Head of caudate nucleus (tissue), 42 donors: ENCODE measurements at regions not wholly inside any gene's neighbourhood (a gene's known extent, or its start where the extent isn't known, plus 50 kb on each side); places are given as distances from the start of the nearest gene placed in this dataset.

Experiments used
- DNase-seq, 42 donors: peaks; one replicate each; pipeline versions ENCODE4 v3.0.0 to v3.0.0-alpha.2; 2020 to 2021; ENCODE audit warnings: mixed read lengths in 7 of 42
- intact Hi-C: fragments of 100-400 bp; cut with DNase I; formaldehyde crosslinking; loops from one replicate; pipeline ENCODE4 v1.15.0; 2022

DNA sequence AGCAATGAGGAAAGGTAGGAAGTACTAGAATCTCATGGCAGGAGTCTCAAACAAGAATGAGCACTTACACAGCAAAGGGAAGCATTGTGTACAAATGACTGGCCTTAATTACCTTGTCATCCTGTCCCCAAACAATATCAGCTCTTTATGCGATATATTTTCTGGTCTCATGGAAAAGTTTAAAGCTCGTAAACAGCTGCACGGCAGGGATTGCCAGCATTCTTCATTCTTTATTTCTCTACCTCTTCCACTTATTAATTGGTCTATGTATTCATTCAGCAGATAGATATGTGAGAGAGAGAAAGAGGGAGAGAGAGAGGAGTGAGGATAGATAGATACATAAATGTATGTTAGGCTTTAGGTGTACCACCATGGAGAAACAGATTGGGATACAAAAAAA lies 155.8 kb upstream of the FAT4 start:
- DNase-seq, result no peak
- intact Hi-C loops, result no loop called here

DNA sequence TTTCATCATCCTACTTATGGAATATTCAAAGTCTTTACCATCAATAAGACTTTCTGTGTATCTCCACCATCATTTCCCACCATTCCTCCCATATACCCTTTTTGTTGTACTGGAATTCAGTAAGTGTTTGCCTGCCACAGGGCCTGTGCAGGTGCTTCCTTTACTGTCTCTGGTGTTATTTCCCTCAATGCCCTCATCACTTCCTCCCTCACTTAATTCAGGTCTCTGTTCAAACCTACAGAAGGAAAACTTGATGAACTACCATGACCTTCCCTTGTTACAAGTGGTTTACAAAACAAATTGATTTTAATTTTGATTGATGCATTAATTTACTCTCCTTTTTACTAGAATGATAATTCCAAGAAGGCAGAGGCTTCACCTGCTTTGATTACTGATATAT lies 159.5 kb upstream of the FAT4 start:
- DNase-seq, result no peak
- intact Hi-C loops, result no loop called here

DNA sequence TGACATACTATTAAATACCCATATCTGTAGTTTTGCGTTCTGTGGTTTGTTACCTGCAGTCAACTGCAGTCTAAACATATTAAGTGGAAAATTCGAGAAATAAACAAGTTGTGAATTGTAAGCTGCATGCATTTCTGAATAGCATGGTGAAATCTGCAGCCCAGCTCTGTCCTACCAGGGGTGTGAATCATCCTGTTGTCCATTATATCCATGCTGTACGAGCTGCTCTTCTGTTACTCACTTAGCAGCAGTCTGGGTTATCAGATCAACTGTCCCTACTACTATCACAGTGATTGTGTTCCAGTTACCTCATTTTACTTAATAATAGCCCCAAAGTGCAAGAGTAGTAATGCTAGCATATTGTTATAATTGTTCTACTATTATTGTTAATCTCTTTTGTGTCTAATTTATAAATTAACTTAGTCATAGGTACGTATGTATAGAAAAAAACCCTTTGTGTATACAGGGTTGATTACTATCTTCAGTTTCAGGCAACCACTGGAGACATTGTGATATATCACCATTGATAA lies 173.7 kb upstream of the FAT4 start:
- intact Hi-C loops, result no loop called here

DNA sequence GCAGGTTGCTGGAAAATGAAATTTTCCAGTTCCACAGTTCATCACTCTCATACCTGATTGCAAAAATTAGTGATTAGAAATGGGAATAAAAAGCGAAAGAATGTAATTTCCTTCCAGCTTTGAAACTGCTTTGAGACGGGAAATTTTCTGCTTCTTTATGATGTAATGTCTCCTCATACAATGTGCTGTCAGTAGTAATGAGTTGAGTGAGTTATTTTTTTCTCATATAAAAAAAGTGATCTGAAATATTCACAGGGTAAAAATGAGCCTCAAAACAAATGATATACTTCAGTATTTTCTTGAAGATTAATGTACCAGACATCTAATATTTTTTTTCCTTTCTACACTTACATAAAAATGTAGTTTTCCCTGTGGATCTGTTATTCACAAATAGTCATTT lies 179.1 kb upstream of the FAT4 start:
- no peak for DNase-seq
- intact Hi-C loops, result no loop called here

More for the DNA sequence above, 173.7 kb upstream of the FAT4 start:
- DNase-seq, result no peak

DNA sequence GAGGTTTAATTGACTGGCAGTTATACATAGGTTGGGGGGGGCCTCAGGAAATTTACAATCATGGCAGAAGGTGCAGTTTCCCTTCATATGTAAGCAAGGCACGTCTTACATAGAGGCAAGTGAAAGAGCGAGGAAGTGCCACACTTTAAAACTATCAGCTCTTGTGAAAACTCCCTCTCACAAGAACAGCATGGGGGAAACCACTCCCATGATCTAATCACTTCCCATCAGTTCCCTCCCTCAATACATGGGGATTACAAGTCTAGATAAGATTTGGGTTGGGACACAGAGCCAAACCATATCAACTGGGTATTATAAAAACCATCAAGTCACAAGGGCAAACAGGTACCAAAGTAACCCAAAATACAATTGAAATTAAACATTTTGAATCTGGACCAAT lies 182.0 kb upstream of the FAT4 start:
- intact Hi-C loops, result no loop called here
- DNase-seq, result no peak

DNA sequence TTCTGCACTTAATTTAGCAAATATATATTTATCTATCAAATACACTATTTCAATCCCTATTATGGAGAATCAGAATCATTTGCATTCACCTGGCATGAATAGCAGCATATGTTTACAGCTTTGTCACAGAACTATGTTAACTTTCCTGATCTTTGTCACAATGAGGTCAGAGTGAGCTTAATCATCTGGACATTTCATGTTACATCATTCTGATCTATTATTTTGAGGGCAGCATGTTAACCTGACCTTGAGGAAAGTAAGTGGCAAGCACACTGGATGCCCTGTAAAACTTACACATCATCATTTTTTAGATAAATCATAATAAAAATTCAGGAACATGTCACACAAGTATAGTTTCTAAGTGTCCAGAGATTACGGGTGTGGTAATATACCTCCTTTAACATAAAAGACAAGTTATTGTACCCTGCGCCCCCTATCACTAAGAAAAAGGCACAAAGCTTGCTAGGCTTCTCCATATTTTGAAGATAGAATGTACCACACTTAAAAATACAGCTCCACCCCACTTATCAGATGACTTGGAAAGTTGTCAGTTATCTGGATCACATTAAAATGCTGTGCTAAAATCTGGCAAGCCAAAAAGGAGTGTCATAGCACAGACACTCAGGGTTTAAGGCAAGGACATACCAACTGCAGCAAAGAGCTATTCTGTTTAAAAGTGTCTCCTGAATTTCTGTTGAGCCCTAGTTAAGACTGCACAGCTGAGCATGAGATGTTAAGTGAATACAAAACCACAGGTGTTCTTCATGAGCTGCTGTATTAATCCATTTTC lies 182.7 kb upstream of the FAT4 start:
- intact Hi-C loops, result no loop called here
- DNase-seq, result no peak

DNA sequence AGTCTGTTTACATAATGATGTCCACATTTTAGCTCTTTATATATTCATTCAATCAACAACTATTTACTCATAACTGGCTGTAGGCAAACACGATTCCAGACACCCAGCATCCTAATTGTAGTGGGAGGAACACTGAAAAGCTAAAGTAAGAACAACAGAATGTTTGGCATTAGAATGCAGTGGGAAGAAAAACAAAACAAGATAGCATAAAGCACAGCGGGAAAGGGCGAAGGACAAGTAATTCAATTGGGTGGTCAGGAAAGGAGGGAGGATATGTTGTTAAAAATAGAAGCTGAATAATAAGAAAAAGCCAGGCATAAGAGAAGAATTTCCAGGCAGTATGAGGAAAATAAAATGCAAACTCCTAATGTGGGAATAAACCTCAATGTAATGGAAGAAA lies 189.5 kb upstream of the FAT4 start:
- intact Hi-C loops, result no loop called here
- no peak for DNase-seq

DNA sequence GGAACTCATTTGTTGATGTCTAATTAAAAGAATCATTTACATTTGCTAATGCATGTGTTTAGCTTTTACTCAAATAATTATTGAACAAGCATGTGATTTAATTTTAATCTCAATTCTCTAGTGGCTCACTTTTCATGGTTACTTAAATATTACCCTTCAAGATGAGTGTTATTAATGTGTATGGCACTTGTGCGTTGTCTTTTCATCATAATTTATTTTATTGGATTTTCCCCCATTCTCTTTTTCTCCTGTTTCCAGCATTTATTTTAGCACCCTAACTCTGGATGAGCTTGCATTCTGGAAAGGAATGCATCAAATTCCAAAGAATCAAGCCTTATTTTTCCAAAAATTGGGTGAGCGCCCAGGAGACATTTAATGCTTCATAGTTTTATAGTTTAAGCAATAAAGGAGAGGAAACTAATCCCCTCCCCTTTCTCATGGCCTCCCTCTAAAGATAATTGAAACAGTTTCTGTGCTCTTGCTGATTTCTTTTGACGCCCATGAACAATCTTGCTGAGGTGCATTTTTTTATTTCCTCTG lies 191.1 kb upstream of the FAT4 start:
- no peak for DNase-seq

DNA sequence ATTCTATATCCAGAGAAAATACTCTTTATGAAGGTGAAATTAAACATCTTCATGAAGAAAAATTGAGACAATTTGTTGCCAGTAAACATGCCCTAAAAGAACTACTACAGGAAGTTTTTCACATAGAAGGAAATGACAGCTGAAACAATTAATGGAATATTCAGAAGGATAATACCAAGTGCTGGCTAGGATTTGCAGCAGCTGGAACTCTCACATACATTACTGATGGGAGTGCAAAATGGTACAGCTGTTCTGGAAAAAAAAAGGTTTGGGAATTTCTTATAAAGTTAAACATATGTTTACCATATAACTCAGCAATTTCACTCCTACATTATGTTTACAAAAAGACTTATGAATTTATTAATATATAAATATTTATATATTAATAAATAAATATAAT lies 193.2 kb upstream of the FAT4 start:
- no peak for DNase-seq
- intact Hi-C loops, result no loop called here

More for the DNA sequence above, 191.1 kb upstream of the FAT4 start:
- intact Hi-C loops, result no loop called here

DNA sequence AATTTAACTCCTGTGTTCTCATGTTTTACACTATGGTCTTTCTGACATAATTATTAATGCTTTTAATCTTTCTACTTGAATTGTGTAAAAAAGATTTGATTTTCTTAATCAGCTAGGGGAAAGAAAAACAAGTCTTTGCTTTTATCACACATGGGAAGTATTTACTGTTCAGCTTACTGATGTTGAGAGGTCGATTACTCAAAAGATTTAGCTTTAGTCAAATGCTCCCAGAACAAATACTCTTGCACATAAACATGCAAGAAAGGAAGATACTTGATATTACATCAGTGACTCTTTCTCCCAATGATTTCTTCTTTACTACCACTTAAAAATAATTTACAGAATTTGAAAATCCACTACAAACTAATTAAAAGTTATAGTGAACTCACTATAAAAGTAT lies 198.3 kb upstream of the FAT4 start:
- intact Hi-C loops, result no loop called here
- no peak for DNase-seq

DNA sequence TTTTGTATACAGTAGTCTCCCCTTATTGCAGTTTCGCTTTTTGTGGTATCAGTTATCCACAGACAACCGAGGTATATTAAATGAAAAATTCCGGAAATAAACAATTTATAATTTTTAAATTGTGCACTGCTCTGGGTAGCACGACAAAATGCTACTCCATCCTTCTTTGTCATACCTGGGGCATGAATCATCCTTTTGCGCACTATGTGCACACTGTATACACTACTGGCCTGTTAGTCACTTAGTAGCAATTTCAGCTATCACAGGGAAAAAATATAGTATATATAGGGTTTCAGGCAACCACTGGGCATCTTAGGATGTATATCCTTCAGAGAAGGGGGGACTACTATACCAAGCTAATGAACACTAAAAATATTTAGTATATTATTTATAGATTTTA lies 198.8 kb upstream of the FAT4 start:
- no peak for DNase-seq
- intact Hi-C loops, result no loop called here

DNA sequence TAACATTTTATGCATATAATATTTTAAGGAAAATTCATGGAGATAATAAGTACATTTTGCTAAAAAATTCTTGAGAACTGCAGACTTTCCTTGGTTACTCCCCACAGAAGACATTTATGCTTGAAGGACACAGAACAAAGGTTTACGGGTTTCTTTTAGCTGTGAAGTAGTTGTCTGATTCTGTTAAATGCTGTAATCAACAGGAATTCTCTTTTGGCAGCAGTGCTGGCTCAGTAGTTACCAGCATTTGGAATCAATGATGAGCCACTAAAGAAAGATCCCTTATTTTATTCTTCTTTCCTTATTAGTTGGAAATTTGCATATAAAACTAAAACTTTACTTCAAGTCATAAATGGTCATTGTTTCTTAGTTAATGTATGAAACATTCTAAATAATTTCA lies 199.3 kb upstream of the FAT4 start:
- intact Hi-C loops, result no loop called here
- DNase-seq, result no peak

DNA sequence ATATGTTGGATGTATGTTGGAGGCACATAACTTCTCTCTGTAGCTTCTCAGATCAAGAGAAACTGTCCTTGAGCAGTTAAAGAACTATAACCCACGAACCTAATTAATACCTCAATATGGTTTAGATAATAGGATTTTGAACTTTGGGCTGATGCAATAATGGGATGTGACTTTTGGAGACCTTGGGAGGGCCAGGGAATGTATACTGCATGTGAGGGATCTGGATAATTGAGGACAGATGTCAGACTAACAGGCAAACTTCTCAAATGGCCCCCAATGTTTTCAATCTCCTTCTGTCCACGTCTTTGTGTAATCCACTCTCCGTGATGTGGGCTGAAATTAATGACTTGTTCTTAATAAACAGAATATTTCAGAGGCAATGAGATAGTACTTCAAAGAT lies 202.2 kb upstream of the FAT4 start:
- intact Hi-C loops, result no loop called here
- no peak for DNase-seq

DNA sequence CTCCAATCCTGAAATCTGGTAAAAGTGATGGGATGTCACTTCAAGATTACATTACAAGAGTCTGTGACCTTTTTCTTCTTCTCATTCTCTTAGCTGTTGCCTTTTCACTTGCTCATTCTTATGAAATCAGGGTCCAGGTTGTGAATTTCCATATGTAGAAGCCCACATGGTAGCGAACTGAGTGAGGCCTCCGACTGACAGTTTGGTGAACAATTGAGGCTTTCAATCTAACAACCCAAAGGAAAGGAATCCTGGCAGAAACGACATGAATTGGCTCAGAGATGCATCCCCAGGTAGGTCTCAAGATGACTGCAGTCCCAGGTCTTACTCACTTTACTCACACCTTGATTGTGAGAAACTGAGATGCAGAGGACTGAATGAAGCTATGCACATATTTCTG lies 203.4 kb upstream of the FAT4 start:
- DNase-seq, result no peak
- intact Hi-C loops, result no loop called here

DNA sequence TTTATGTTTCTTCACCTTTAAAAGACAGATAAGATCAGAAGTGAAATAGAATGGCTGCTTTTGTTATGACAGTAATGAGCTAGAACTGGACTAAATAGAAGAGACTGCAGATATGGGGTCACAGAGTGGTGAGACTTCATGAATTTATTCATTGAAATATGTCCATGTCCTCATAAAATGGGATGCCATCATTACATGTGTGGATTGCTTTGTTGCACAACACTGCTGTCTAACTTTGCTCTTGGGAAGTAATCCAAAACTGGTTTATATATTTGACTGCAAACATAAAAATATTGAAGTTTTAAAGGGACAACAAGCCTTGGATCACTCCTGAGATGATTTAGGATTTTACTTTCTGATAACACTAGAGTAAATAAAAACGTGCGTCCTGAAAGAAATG lies 209.2 kb upstream of the FAT4 start:
- intact Hi-C loops, result no loop called here

DNA sequence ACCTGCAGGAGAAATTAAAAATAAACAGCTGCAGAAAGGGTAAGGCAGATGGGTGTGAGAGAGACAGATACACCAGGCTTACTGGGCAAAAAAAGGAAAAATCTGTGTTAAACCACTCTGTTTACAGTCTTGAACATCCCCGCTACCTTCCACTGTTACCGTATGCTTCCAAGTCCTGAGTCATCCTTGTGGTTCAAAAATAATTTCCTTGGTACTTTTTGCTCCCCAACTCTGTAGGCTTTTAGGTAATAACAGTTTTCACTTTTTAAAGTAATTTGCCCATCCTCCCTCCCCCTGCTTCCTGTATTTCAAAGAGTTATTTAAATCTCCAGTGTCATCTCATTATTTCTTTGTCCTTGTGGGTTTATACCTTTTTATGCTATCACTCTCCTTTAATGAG lies 210.1 kb upstream of the FAT4 start:
- intact Hi-C loops, result no loop called here
- DNase-seq, result no peak

More for the DNA sequence above, 209.2 kb upstream of the FAT4 start:
- no peak for DNase-seq

DNA sequence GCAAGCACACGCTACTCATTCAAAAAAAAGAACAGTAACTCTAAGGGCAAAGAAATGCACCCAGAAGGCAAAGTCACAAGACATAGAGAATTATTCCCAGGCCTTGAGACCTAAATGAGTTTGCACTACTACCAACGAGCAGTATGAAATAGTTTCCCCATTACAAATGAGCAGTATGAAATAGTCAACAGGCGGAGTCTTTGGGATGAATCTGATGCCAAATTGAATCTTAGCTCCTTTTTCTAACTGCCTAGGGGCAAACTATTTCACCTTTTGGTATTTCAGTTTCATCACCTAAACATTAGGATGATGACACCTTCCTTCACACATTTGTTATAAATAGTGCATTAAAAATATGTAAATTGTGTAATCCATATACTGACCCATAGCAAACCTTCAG lies 213.0 kb upstream of the FAT4 start:
- no peak for DNase-seq
- intact Hi-C loops, result no loop called here

DNA sequence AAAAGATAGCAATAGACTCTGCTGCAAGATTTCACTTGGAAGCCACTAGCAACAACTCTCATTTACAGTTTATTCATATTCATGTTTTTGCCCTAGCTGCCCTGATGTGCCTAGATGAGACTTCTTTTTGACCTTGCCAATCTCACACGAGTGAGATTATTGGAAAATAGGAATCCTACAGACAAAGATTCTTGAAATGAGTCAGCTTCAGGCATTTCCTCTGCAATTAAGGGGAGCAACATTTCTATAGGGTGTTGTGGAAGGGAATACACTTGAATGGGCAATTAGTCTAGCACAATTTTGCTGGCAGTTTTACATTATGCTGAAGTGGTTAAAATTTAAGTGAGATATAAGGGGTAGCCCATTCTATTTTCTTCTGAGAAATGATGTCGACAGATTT lies 217.0 kb upstream of the FAT4 start:
- intact Hi-C loops, result no loop called here

DNA sequence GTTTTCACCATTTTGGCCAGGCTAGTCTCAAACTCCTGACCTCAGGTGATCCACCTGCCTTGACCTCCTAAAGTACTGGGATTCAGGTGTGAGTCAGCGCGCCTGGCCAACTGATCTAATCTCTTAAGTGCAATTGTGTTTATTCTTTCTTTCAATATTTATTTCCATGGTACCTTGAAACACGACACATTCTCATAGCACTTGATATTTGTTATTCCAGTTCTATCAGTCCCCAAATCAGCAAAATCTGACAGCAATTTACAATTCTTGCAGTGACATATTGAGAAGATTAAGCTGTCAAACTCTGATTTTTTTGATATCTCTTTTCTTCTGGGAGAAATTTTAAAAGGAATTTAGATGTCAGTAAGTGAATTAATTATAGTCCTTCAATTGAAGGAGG lies 218.1 kb upstream of the FAT4 start:
- DNase-seq, result no peak
- intact Hi-C loops, result no loop called here

More for the DNA sequence above, 217.0 kb upstream of the FAT4 start:
- DNase-seq, result no peak

DNA sequence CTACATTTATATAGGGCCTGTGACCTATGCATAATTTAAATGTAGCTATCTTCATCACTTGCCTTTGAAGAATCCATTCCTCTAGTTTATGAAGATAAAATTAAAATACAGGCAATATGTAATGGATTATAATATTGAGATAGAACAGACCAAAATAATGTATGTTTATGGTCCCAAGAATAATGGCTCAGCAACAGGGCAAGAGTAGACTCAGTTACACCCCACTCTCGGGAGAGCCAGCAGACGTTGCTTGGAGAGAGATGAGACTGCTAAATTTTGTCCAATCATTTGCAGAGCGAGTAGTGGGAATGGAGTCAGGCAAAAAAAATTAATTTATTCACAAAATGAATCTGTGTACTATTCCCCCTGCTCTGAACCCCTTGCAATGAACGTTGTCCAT lies 223.2 kb upstream of the FAT4 start:
- intact Hi-C loops, result no loop called here
- DNase-seq, result no peak

DNA sequence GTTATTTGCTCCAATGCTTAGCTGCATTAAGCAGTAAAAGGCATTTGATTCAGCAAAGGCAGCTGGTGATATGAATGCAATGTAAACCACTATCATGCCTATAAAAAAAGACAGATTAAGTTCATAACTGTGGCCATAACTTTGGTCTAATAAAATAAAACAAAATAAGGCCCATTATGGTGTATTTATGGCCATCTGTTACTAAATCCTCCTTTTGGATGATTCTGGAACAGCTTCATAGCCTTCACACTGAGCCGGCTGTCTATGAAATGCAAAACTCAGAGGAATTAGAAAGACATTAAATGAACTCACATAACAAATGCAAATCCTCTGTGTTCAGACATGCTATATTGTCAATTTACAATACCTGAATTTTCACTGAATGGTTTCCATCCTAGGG lies 223.7 kb upstream of the FAT4 start:
- no peak for DNase-seq
- intact Hi-C loops, result no loop called here
